Muscle of leg (tissue), 3 donors: ENCODE measurements at regions not wholly inside any gene's neighbourhood (a gene's known extent, or its start where the extent isn't known, plus 50 kb on each side); places are given as distances from the start of the nearest gene placed in this dataset.
"Not testable (repeated sequence)": the region's sequence is repeated elsewhere in the genome, so short reads cannot be mapped to it uniquely, and the experiment has no call there.

Experiments used
- DNase-seq: peaks from one replicate; pipeline ENCODE4 v3.0.0; 2013
- H3K27ac ChIP-seq: one replicate; pipeline ENCODE4 v1.5.1; 2013; ENCODE audit warnings: mild to moderate bottlenecking, low read length, control low read depth
- H3K27me3 ChIP-seq: one replicate; pipeline ENCODE4 v1.6.1; 2013; ENCODE audit warnings: low read length; ENCODE audit not compliant: control insufficient read depth, insufficient read depth
- H3K36me3 ChIP-seq: one replicate; pipeline ENCODE4 v1.6.1; 2013; ENCODE audit warnings: low read length; ENCODE audit not compliant: control insufficient read depth, insufficient read depth
- H3K4me1 ChIP-seq: one replicate; pipeline ENCODE4 v1.6.1; 2013; ENCODE audit warnings: low read length; ENCODE audit not compliant: control insufficient read depth, insufficient read depth
- H3K4me3 ChIP-seq: one replicate; pipeline ENCODE4 v1.5.1; 2013; ENCODE audit warnings: low read length, control low read depth
- H3K9me3 ChIP-seq: replicated peaks from 2 replicates; pipeline ENCODE4 v1.6.1; 2013; ENCODE audit warnings: low read depth, low read length; ENCODE audit not compliant: control insufficient read depth
- WGBS: methylation state at CpG from one replicate; pipeline ENCODE4 v1.1.5; 2013; ENCODE audit warnings: missing lambda C conversion rate; ENCODE audit not compliant: insufficient coverage; 5-methylcytosine and 5-hydroxymethylcytosine counted together

DNA sequence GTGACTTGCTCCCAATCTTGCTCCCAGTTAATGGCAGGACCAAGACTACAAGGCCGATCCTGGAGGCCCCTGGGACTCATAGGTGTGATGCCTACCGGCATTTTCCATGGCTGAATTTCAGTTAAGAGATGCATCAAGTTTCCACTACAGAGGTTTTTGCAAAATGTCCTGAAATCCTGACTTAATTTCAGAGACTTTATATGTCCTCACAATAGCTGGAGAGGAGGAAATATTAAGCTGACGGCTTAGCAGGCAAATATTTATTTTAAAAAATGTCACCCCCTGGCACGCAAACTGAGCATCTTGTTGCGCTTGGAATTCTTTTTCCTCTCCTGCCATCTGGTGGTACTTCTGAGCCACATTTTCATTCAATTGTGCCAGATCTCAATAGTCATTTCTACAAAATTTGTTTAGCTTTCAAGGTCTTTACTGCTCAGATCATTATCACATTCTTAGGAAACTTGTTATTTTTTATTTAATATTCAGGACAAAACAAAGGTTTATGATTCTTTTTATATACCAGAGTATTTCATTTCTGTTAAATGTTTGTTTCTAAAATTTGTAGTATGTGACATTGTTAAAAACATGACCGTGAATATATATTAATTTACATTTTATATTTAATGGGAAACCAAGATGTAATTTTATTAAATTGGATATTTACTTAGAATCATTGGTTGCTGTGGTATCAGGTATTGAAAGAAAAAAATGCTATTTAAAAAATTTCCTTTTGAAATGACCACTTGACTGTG is 189.2 kb upstream of the THRB start:
- peak; percentile 70 for DNase-seq
- Histone ChIP-seq H3K27me3 (no peaks in the 10 kb centered on the region), H3K36me3 (no peaks in the 10 kb centered on the region), H3K27ac (no peak overlapping the region), H3K4me1 (no peaks in the 10 kb centered on the region), H3K9me3 (no peaks in the 10 kb centered on the region), H3K4me3 (no peak overlapping the region)
- 15% methylated on average over 2 of the region's 6 CpGs for WGBS

- no peak for DNase-seq
- no peaks in the 10 kb centered on the region for H3K27me3 ChIP-seq
- no peaks in the 10 kb centered on the region for H3K36me3 ChIP-seq
- H3K4me3 ChIP-seq: no peak overlapping the region
- no peak overlapping the region for H3K27ac ChIP-seq
- H3K4me1 ChIP-seq: no peaks in the 10 kb centered on the region
- H3K9me3 ChIP-seq: no peaks in the 10 kb centered on the region
- no CpG with 5 or more reads among the region's 6 CpGs for WGBS
Measured at GRCh38 chr3:24684506-24685023, 189.9 kb upstream of the THRB start.

DNA sequence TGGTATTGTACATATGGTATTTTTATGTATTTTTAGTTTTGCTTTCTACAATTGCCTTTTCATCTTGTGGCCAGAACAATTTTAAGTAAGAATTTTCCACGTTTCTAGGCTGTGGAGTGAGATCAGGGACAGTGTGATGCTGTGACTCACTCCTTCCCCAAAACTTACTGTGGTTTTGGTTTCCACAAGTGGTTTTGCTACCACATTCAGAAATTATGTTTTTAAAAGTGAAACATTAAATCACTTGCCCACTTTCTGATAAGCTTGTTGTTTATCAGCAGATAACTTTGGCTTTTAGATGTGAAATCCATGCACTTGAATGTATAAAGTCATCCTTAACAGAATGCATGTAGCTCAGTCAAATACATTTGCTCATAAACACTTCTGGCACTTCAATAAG is 192.2 kb upstream of the THRB start:
- Histone ChIP-seq H3K27ac (no peak overlapping the region), H3K9me3 (no peaks in the 10 kb centered on the region), H3K4me1 (no peaks in the 10 kb centered on the region), H3K36me3 (no peaks in the 10 kb centered on the region), H3K4me3 (no peak overlapping the region), H3K27me3 (no peaks in the 10 kb centered on the region)
- DNase-seq: peak; percentile 50
- WGBS: no CpG with 5 or more reads among the region's 1 CpG

- Histone ChIP-seq H3K4me3 (no peak overlapping the region), H3K27me3 (no peaks in the 10 kb centered on the region), H3K9me3 (no peaks in the 10 kb centered on the region), H3K4me1 (no peaks in the 10 kb centered on the region), H3K36me3 (no peaks in the 10 kb centered on the region), H3K27ac (no peak overlapping the region)
- DNase-seq: no peak
- WGBS: 89% methylated on average over 7 of the region's 7 CpGs
Measured at GRCh38 chr3:24687671-24688070, 193.0 kb upstream of the THRB start.

- H3K4me3 ChIP-seq: no peak overlapping the region
- H3K27ac ChIP-seq: no peak overlapping the region
- no peak for DNase-seq
- no peaks in the 10 kb centered on the region for H3K9me3 ChIP-seq
- no peaks in the 10 kb centered on the region for H3K36me3 ChIP-seq
- no peaks in the 10 kb centered on the region for H3K4me1 ChIP-seq
- H3K27me3 ChIP-seq: no peaks in the 10 kb centered on the region
- no CpG with 5 or more reads among the region's 2 CpGs for WGBS
Measured at GRCh38 chr3:24688446-24689148, 193.9 kb upstream of the THRB start.

- Histone ChIP-seq H3K4me1 (no peaks in the 10 kb centered on the region), H3K27me3 (no peaks in the 10 kb centered on the region), H3K27ac (no peak overlapping the region), H3K4me3 (no peak overlapping the region), H3K9me3 (no peaks in the 10 kb centered on the region), H3K36me3 (no peaks in the 10 kb centered on the region)
- DNase-seq: no peak
- WGBS: no CpG with 5 or more reads among the region's 3 CpGs
Measured at GRCh38 chr3:24689353-24689752, 194.7 kb upstream of the THRB start.

- Histone ChIP-seq H3K4me3 (no peak overlapping the region), H3K36me3 (no peaks in the 10 kb centered on the region), H3K9me3 (no peaks in the 10 kb centered on the region), H3K27me3 (no peaks in the 10 kb centered on the region), H3K27ac (no peak overlapping the region), H3K4me1 (no peaks in the 10 kb centered on the region)
- no CpG with 5 or more reads among the region's 1 CpG for WGBS
- no peak for DNase-seq
Measured at GRCh38 chr3:24690777-24691176, 196.1 kb upstream of the THRB start.

GRCh38 chr3:24699078-24699477 is 204.4 kb upstream of the THRB start:
- WGBS: no CpG with 5 or more reads among the region's 1 CpG
- not testable (repeated sequence) for H3K27me3 ChIP-seq, H3K36me3 ChIP-seq

GRCh38 chr3:24704496-24704895 is 209.8 kb upstream of the THRB start:
- no peak overlapping the region for H3K4me3 ChIP-seq
- H3K4me1 ChIP-seq: no peaks in the 10 kb centered on the region
- WGBS: no CpG with 5 or more reads among the region's 3 CpGs
- no peaks in the 10 kb centered on the region for H3K36me3 ChIP-seq
- H3K27me3 ChIP-seq: peaks cover 3% of the 10 kb centered on the region
- peak; percentile 55 for DNase-seq
- no peak overlapping the region for H3K27ac ChIP-seq
- H3K9me3 ChIP-seq: no peaks in the 10 kb centered on the region

More at GRCh38 chr3:24699078-24699477, 204.4 kb upstream of the THRB start:
- not testable (repeated sequence) for H3K9me3 ChIP-seq, DNase-seq, H3K4me1 ChIP-seq, H3K4me3 ChIP-seq, H3K27ac ChIP-seq

GRCh38 chr3:24707936-24708335 is 213.3 kb upstream of the THRB start:
- no peak overlapping the region for H3K4me3 ChIP-seq

More at GRCh38 chr3:24707936-24708335, 213.3 kb upstream of the THRB start:
- no peak for DNase-seq
- Histone ChIP-seq H3K4me1 (no peaks in the 10 kb centered on the region), H3K36me3 (no peaks in the 10 kb centered on the region), H3K27ac (no peak overlapping the region), H3K9me3 (no peaks in the 10 kb centered on the region), H3K27me3 (peaks cover 3% of the 10 kb centered on the region)
